HCT116 (cell line): ENCODE measurements at regions not wholly inside any gene's neighbourhood (a gene's known extent, or its start where the extent isn't known, plus 50 kb on each side); places are given as distances from the start of the nearest gene placed in this dataset.

Source experiments
- ATAC-seq: fragments of 200-7000 bp; cut with Tn5 transposase; 2 replicates; pipeline ENCODE4 v1.9.1; 2020; ENCODE audit warnings: mild to moderate bottlenecking, moderate library complexity
- BruUV-seq: library from RNA; stranded (reverse); fragments of 400-500 nt; replicated peaks from 2 replicates; lab custom pipeline; 2021; lab: Mats Ljungman, UMichigan
- CTCF ChIA-PET: fragments of 300-600 bp; sonication (Branson Sonifier 250); formaldehyde crosslinking; loops from one replicate; lab custom pipeline; 2021; ENCODE audit warnings: antibody characterized with exemption; lab: Charles Lee
- POLR2A ChIA-PET: fragments of 300-600, 350-600 bp; sonication (Branson Sonifier 250); formaldehyde crosslinking; loops from one replicate; lab custom pipeline; 2021; ENCODE audit warnings: antibody characterized with exemption; lab: Charles Lee
- RAD21 ChIA-PET, 2 experiments: fragments of 300-600 bp; sonication (Branson Sonifier 250); formaldehyde crosslinking; loops; one replicate each; lab custom pipeline; 2023; ENCODE audit warnings: low total read pairs in 2 of 2; ENCODE audit not compliant: uncharacterized antibody in 2 of 2, unreplicated experiment in 2 of 2, low non-redundant PET in 1 of 2; lab: Charles Lee
- DNase-seq: peaks from one replicate; pipeline ENCODE4 v3.0.0-alpha.2; 2010; ENCODE audit warnings: low read depth, low spot score
- H2AFZ ChIP-seq: fragments of 200-600 bp; shearing (Covaris generic), sonication (generic); 2 replicates; pipeline ENCODE4 v1.6.1; 2017; ENCODE audit warnings: low read depth, mixed run types, mixed read lengths, antibody characterized with exemption, low read length; ENCODE audit not compliant: poor library complexity, severe bottlenecking
- H3K27ac ChIP-seq: 2 replicates; pipeline ENCODE4 v1.5.1; 2012; ENCODE audit warnings: low read depth, low read length
- H3K27me3 ChIP-seq: fragments of 200-600 bp; sonication (generic); 2 replicates; pipeline ENCODE4 v1.6.1; 2016; ENCODE audit warnings: mixed run types, low read length, mixed read lengths; ENCODE audit not compliant: insufficient read depth
- H3K36me3 ChIP-seq, 2 experiments: fragments of 200-500 bp in 1 of 2; fragments of 200-600 bp in 1 of 2; sonication (Bioruptor generic) in 1 of 2; sonication (generic) in 1 of 2; 2 replicates each; pipeline versions ENCODE4 v1.5.1 to v1.6.1; 2014 to 2016; ENCODE audit warnings: low read length in 2 of 2, inconsistent platforms in 1 of 2, mixed read lengths in 1 of 2, mixed run types in 1 of 2; ENCODE audit not compliant: insufficient read depth in 2 of 2, control insufficient read depth in 1 of 2
- H3K4me1 ChIP-seq, 2 experiments: fragments of 200-600 bp in 1 of 2; sonication (generic) in 1 of 2; 2 replicates each; pipeline versions ENCODE4 v1.5.1 to v1.6.1; 2012 to 2017; ENCODE audit warnings: low read length in 2 of 2, inconsistent platforms in 1 of 2, mild to moderate bottlenecking in 1 of 2, mixed read lengths in 1 of 2, mixed run types in 1 of 2, moderate library complexity in 1 of 2; ENCODE audit not compliant: insufficient read depth in 2 of 2, control insufficient read depth in 1 of 2
- H3K4me2 ChIP-seq: fragments of 200-600 bp; sonication (generic); 2 replicates; pipeline ENCODE4 v1.6.1; 2017; ENCODE audit warnings: mixed run types, low read length, mixed read lengths
- H3K4me3 ChIP-seq, 2 experiments: fragments of 200-600 bp in 1 of 2; sonication (generic) in 1 of 2; replicated peaks in 1 of 2; 2 replicates each; pipeline ENCODE4 v1.5.1; 2011 to 2016; ENCODE audit warnings: low read length in 2 of 2, control low read depth in 1 of 2, low read depth in 1 of 2, mild to moderate bottlenecking in 1 of 2, mixed read lengths in 1 of 2, mixed run types in 1 of 2
- H3K79me2 ChIP-seq: fragments of 200-600 bp; sonication (generic); 2 replicates; pipeline ENCODE4 v1.6.1; 2017; ENCODE audit warnings: mild to moderate bottlenecking, mixed run types, low read length, moderate library complexity, mixed read lengths; ENCODE audit not compliant: insufficient read depth
- H3K9ac ChIP-seq: fragments of 200-600 bp; sonication (generic); 2 replicates; pipeline ENCODE4 v1.6.1; 2016; ENCODE audit warnings: low read length, mixed read lengths
- H3K9me2 ChIP-seq: fragments of 200-600 bp; sonication (generic), shearing (Covaris generic); 2 replicates; pipeline ENCODE4 v1.6.1; 2017; ENCODE audit warnings: mixed run types, mild to moderate bottlenecking, moderate library complexity; ENCODE audit not compliant: insufficient read depth
- H3K9me3 ChIP-seq, 2 experiments: fragments of 200-500 bp in 1 of 2; fragments of 200-600 bp in 1 of 2; sonication (Bioruptor generic) in 1 of 2; sonication (generic) in 1 of 2; 2 replicates each; pipeline ENCODE4 v1.6.1; 2014 to 2017; ENCODE audit warnings: low read length in 2 of 2, mixed read lengths in 2 of 2, inconsistent platforms in 1 of 2, low read depth in 1 of 2, mild to moderate bottlenecking in 1 of 2, mixed run types in 1 of 2, moderate library complexity in 1 of 2; ENCODE audit not compliant: control insufficient read depth in 1 of 2, insufficient read depth in 1 of 2
- H4K20me1 ChIP-seq: fragments of 200-600 bp; sonication (generic), shearing (Covaris generic); 2 replicates; pipeline ENCODE4 v1.6.1; 2017; ENCODE audit warnings: mixed run types, mild to moderate bottlenecking, moderate library complexity; ENCODE audit not compliant: insufficient read depth
- CBX3 ChIP-seq: IDR thresholded peaks from 2 replicates; pipeline ENCODE4 v1.6.1; 2012; ENCODE audit warnings: low read depth
- CTCF ChIP-seq, 3 experiments: fragments of 200-600 bp in 1 of 3; sonication (generic) in 1 of 3; IDR thresholded peaks in 2 of 3; conservative IDR thresholded peaks in 1 of 3; 2 replicates each; pipeline ENCODE4 v1.5.1; 2012 to 2017; ENCODE audit warnings: low read depth in 2 of 3, low read length in 2 of 3, antibody characterized with exemption in 1 of 3, borderline replicate concordance in 1 of 3, control low read depth in 1 of 3, mild to moderate bottlenecking in 1 of 3, mixed read lengths in 1 of 3, mixed run types in 1 of 3, moderate library complexity in 1 of 3; ENCODE audit not compliant: insufficient read depth in 1 of 3
- EGR1 ChIP-seq: IDR thresholded peaks from 2 replicates; pipeline ENCODE4 v1.6.1; 2012; ENCODE audit warnings: low read depth
- ELF1 ChIP-seq: IDR thresholded peaks from 2 replicates; pipeline ENCODE4 v1.6.1; 2012; ENCODE audit warnings: low read depth, borderline replicate concordance
- RAD21 ChIP-seq: IDR thresholded peaks from 2 replicates; pipeline ENCODE4 v1.6.1; 2012; ENCODE audit warnings: low read depth, mild to moderate bottlenecking
- SP1 ChIP-seq: IDR thresholded peaks from 2 replicates; pipeline ENCODE4 v1.6.1; 2012; ENCODE audit warnings: low read depth
- YY1 ChIP-seq: IDR thresholded peaks from 2 replicates; pipeline ENCODE4 v1.6.1; 2011; ENCODE audit warnings: low read length, low read depth, moderate library complexity, mild to moderate bottlenecking; ENCODE audit not compliant: insufficient replicate concordance; ENCODE audit errors: extremely low read depth
- ZBTB33 ChIP-seq: IDR thresholded peaks from 2 replicates; pipeline ENCODE4 v1.6.1; 2011; ENCODE audit warnings: mild to moderate bottlenecking, low read length, moderate library complexity; ENCODE audit not compliant: insufficient replicate concordance; ENCODE audit errors: extremely low read depth
- ZNF274 ChIP-seq: fragments of 200-500 bp; sonication (Bioruptor generic); IDR thresholded peaks from 2 replicates; pipeline ENCODE4 v1.6.1; 2014; ENCODE audit warnings: mild to moderate bottlenecking, low read depth, low read length, inconsistent platforms
- intact Hi-C: fragments of 100-400 bp; cut with micrococcal nuclease; formaldehyde crosslinking; loops from 2 replicates; pipeline ENCODE4 v1.10.0; 2022

- no peaks in the 10 kb centered on the region for H3K79me2 ChIP-seq
- TF ChIP-seq RAD21 (no peak), EGR1 (no peak), SP1 (no peak), CBX3 (no peak), CTCF (IDR thresholded peaks at IDR 0.05 in 2 of 3, conservative IDR thresholded peaks at IDR 0.05 in 1 of 3; ENCODE audit: borderline replicate concordance in 1 of 3, insufficient read depth in 1 of 3, low read depth in 2 of 3, low read length in 2 of 3) (no peak), YY1 (no peak), ZNF274 (no peak), ELF1 (no peak), ZBTB33 (no peak)
- no peak overlapping the region for H3K4me3 ChIP-seq
- H3K4me1 ChIP-seq: peaks cover 0 to 24% of the 10 kb centered on the region in 2 experiments; a peak in 2 of 4 replicates
- no peaks in the 10 kb centered on the region for H3K9me3 ChIP-seq
- ChIA-PET POLR2A (no interaction called here), CTCF (no interaction called here), RAD21 (no interaction called here)
- no peaks in the 10 kb centered on the region for H3K9me2 ChIP-seq
- H3K27me3 ChIP-seq: no peaks in the 10 kb centered on the region
- ATAC-seq: no peak
- DNase-seq: no peak
- H3K36me3 ChIP-seq: no peaks in the 10 kb centered on the region
- H3K4me2 ChIP-seq: no peak overlapping the region
- no peak overlapping the region for H3K27ac ChIP-seq
- H2AFZ ChIP-seq: no peak overlapping the region
- no peaks in the 10 kb centered on the region for H4K20me1 ChIP-seq
- BruUV-seq: no TSS peak
- no peak overlapping the region for H3K9ac ChIP-seq
- intact Hi-C loops: no loop called here
Observed at GRCh38 chr17:71937914-71938313, 182.9 kb upstream of the SOX9 start.
